Uterus (tissue), 3 donors: ENCODE measurements at regions not wholly inside any gene's neighbourhood (a gene's known extent, or its start where the extent isn't known, plus 50 kb on each side); places are given as distances from the start of the nearest gene placed in this dataset.

ENCODE experiments used
- DNase-seq, 2 donors: peaks; one replicate each; pipeline ENCODE4 v3.0.0-alpha.2; 2019 to 2020
- H3K27ac ChIP-seq, 2 donors: fragments of 200-600 bp; sonication (generic); 1 replicate in 1 of 2; 2 replicates in 1 of 2; pipeline ENCODE4 v1.5.1; 2016 to 2018
- H3K27me3 ChIP-seq, 2 donors: fragments of 200-600 bp; sonication (generic); one replicate each; pipeline ENCODE4 v1.5.1; 2018 to 2019; ENCODE audit warnings: control low read depth in 1 of 2
- H3K36me3 ChIP-seq, 2 donors: fragments of 200-600 bp; sonication (generic); one replicate each; pipeline ENCODE4 v1.5.1; 2019; ENCODE audit warnings: control low read depth in 1 of 2
- H3K4me1 ChIP-seq, 2 donors: fragments of 200-600 bp; sonication (generic); one replicate each; pipeline ENCODE4 v1.5.1; 2018 to 2019; ENCODE audit warnings: control low read depth in 1 of 2
- H3K4me3 ChIP-seq, 2 donors: fragments of 200-600 bp; sonication (generic); 1 replicate in 1 of 2; 2 replicates in 1 of 2; pipeline ENCODE4 v1.5.1; 2018 to 2019; ENCODE audit warnings: mild to moderate bottlenecking in 1 of 2
- H3K9me3 ChIP-seq, 2 donors: fragments of 200-600 bp; sonication (generic); one replicate each; pipeline ENCODE4 v1.5.1; 2019; ENCODE audit warnings: control low read depth in 1 of 2
- POLR2A ChIP-seq, 2 donors: fragments of 450-650 bp; IDR thresholded peaks; one replicate each; pipeline ENCODE4 v1.6.1; 2016; ENCODE audit warnings: antibody characterized with exemption in 2 of 2, mild to moderate bottlenecking in 1 of 2, moderate library complexity in 1 of 2
- intact Hi-C: fragments of 100-400 bp; cut with DNase I; formaldehyde crosslinking; loops from one replicate; pipeline ENCODE4 v1.15.1; 2023; ENCODE audit warnings: low total_unique reads
- TF ChIP-seq, protein P1 (sequence below), 4 experiments: fragments of 200-600 bp in 2 of 4; fragments of 450-650 bp in 2 of 4; sonication (generic) in 2 of 4; IDR thresholded peaks; one replicate each; pipeline ENCODE4 v1.5.1; 2016 to 2019; ENCODE audit warnings: antibody characterized with exemption in 4 of 4, mild to moderate bottlenecking in 2 of 4, moderate library complexity in 1 of 4
- donor health status: DM: yes; HTN: yes; CAD: no.

DNA sequence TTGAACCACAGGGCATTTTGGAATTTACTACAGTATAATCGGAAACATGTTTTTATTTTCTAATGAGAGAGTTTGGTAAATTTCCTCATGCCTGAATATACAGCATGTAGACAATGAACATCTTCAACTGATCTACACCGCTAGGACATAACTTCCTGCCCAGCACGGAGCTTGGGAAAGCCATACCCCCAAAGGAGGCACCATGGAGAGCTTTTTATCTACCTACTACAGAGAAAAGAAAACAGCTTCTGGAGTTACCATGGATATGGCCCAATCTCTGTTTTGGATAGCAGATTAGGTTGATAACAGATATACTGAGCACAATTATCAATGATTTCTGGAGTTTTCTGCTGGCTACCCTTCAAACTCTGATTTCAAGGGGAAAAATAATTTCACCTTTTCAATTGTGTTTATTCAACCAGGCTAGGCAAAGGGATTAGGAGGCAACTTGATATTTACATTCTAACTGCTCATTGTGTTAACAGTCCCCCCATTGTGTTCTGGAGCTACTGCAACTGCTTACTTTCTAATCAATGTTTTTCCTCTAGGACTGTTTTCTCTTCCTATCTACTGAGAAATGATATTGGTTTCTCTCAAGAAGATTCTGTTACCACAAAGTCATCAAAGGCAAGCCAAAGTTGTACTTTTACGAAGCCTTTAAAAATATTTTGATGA lies 123.0 kb upstream of the ARHGAP28 start:
- Histone ChIP-seq H3K9me3 (no peaks in the 10 kb centered on the region), H3K4me3 (no peak overlapping the region), H3K4me1 (no peaks in the 10 kb centered on the region), H3K36me3 (no peaks in the 10 kb centered on the region), H3K27ac (no peak overlapping the region), H3K27me3 (no peaks in the 10 kb centered on the region)
- intact Hi-C loops: no loop called here
- no peak for DNase-seq
- TF ChIP-seq, protein P1, sequence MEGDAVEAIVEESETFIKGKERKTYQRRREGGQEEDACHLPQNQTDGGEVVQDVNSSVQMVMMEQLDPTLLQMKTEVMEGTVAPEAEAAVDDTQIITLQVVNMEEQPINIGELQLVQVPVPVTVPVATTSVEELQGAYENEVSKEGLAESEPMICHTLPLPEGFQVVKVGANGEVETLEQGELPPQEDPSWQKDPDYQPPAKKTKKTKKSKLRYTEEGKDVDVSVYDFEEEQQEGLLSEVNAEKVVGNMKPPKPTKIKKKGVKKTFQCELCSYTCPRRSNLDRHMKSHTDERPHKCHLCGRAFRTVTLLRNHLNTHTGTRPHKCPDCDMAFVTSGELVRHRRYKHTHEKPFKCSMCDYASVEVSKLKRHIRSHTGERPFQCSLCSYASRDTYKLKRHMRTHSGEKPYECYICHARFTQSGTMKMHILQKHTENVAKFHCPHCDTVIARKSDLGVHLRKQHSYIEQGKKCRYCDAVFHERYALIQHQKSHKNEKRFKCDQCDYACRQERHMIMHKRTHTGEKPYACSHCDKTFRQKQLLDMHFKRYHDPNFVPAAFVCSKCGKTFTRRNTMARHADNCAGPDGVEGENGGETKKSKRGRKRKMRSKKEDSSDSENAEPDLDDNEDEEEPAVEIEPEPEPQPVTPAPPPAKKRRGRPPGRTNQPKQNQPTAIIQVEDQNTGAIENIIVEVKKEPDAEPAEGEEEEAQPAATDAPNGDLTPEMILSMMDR (IDR thresholded peaks at IDR 0.05): no peak
- TF ChIP-seq POLR2A (IDR thresholded peaks at IDR 0.05): no peak

DNA sequence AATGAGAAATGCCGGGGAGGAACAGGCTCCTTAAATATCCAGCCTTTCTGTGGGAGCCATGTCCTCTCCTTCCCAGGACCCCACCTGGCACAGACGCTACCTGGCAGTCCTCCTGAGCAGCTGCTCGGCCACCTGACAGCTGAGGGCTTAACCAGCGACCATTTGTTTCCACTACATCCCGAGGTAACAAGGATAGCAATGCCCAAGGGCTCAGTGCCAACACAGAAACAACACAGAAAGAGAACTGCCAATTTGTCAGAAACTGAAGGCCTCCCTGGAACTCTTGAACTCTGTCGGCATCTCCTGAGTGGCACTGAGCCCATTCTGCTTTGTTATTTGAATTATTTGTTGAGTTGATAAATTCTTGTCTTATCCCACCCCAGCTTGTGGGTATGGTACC lies 122.2 kb upstream of the ARHGAP28 start:
- no peaks in the 10 kb centered on the region for H3K36me3 ChIP-seq
- no peaks in the 10 kb centered on the region for H3K9me3 ChIP-seq
- no peaks in the 10 kb centered on the region for H3K4me1 ChIP-seq
- no peaks in the 10 kb centered on the region for H3K27me3 ChIP-seq
- no peak for TF ChIP-seq POLR2A (IDR thresholded peaks at IDR 0.05)
- TF ChIP-seq, protein P1 (IDR thresholded peaks at IDR 0.05): no peak
- no peak overlapping the region for H3K27ac ChIP-seq
- H3K4me3 ChIP-seq: no peak overlapping the region
- intact Hi-C loops: no loop called here
- no peak for DNase-seq

DNA sequence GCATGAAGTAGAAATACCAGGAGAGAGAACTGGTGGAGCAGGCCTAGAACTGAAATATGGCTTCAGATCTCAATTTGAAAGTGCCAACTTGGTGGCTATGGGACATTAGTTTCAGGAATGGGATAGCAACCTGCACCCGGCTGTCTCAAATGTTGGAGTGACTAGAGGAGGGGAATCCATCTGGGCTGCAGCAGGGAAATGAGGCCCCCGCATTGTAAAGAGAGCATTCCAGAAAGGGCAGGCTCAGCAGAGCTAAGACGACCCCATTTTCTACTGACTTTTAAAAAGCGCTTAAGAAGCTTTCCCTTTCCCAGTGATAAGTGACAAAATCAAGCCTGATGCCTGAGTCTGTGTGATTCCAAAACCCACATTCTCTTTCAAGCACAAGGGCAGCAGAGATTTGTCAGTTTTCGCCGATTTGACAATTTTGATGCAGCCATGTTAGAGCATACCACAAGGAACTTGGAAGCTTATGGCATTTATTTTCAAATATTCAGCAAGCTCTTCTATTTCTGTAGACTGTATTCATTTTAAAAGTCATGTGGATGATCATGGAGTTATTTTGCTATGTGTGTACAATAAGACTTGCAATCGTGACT lies 119.8 kb upstream of the ARHGAP28 start:
- no peak for TF ChIP-seq POLR2A (IDR thresholded peaks at IDR 0.05)
- TF ChIP-seq, protein P1 (IDR thresholded peaks at IDR 0.05): no peak
- DNase-seq: no peak
- Histone ChIP-seq H3K9me3 (no peaks in the 10 kb centered on the region), H3K27me3 (no peaks in the 10 kb centered on the region), H3K4me3 (no peak overlapping the region), H3K4me1 (no peaks in the 10 kb centered on the region), H3K27ac (no peak overlapping the region), H3K36me3 (no peaks in the 10 kb centered on the region)
- intact Hi-C loops: no loop called here

DNA sequence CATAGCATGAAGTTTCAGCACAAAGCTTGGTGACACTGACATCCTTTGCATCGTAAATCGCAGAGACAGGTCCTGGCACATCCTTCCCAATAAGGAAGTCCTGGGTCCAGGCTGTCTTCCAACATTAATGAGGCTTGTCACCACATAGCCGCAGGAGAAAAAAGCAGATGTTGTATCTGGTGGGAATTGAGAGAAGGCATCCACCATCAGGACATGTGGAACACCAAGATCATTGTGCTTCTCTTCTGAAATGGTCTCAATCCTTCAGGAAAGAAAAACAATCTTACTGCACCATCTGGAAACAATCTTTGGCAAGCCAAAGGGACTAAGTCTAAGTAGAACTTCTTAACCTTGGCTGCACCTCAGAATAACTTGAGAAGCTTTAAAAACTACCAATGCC lies 119.0 kb upstream of the ARHGAP28 start:
- no peak for TF ChIP-seq POLR2A (IDR thresholded peaks at IDR 0.05)
- TF ChIP-seq, protein P1 (IDR thresholded peaks at IDR 0.05): no peak
- intact Hi-C loops: no loop called here
- Histone ChIP-seq H3K27me3 (no peaks in the 10 kb centered on the region), H3K9me3 (no peaks in the 10 kb centered on the region), H3K4me3 (no peak overlapping the region), H3K36me3 (no peaks in the 10 kb centered on the region), H3K4me1 (no peaks in the 10 kb centered on the region), H3K27ac (no peak overlapping the region)
- no peak for DNase-seq

DNA sequence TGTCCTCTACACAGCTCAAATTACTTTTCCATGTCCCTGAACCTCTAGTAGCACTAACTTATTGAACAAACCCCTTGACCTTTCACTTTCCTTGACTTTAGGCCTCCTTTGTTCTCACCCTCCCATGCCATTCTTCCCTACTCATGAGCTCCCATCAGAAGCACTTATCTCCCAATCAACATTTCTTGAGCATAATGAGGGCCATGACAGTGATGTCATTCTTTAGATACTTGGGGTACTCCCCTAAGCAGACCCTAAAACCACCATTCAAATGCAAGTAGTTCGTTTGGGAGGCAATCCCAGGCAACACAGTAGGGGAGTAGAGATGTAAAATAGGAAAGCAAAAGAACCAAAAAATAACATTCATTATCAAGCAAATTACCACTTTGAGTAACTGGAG lies 115.9 kb upstream of the ARHGAP28 start:
- H3K4me3 ChIP-seq: no peak overlapping the region
- H3K27me3 ChIP-seq: no peaks in the 10 kb centered on the region
- no peak for DNase-seq
- TF ChIP-seq, protein P1 (IDR thresholded peaks at IDR 0.05): no peak
- no peak for TF ChIP-seq POLR2A (IDR thresholded peaks at IDR 0.05)
- H3K27ac ChIP-seq: no peak overlapping the region
- intact Hi-C loops: no loop called here
- H3K36me3 ChIP-seq: no peaks in the 10 kb centered on the region
- no peaks in the 10 kb centered on the region for H3K9me3 ChIP-seq
- H3K4me1 ChIP-seq: no peaks in the 10 kb centered on the region
